Lung (tissue), 11 donors: ENCODE measurements at regions not wholly inside any gene's neighbourhood (a gene's known extent, or its start where the extent isn't known, plus 50 kb on each side); places are given as distances from the start of the nearest gene placed in this dataset.
A peak's percentile ranks its signal among the peaks of the same experiment; 100 is the strongest.

Source experiments
- ATAC-seq: fragments of 200-7000 bp; cut with Tn5 transposase; one replicate; pipeline ENCODE4 v1.9.1; 2020; ENCODE audit warnings: moderate number of reproducible peaks; ENCODE audit not compliant: insufficient read depth, low FRiP score
- DNase-seq, 3 donors: peaks; one replicate each; pipeline ENCODE4 v3.0.0-alpha.2; 2013 to 2017
- H3K27ac ChIP-seq, 2 donors: one replicate each; pipeline ENCODE4 v1.5.1; 2013; ENCODE audit warnings: mild to moderate bottlenecking in 2 of 2, moderate library complexity in 2 of 2, control low read depth in 1 of 2, inconsistent platforms in 1 of 2, low read depth in 1 of 2, low read length in 1 of 2
- H3K27me3 ChIP-seq, 3 donors: one replicate each; pipeline ENCODE4 v1.5.1; 2013; ENCODE audit warnings: low read length in 2 of 3; ENCODE audit not compliant: control insufficient read depth in 3 of 3, insufficient read depth in 3 of 3
- H3K36me3 ChIP-seq, 4 donors: one replicate each; pipeline ENCODE4 v1.5.1; 2013; ENCODE audit warnings: low read length in 4 of 4, mild to moderate bottlenecking in 1 of 4, moderate library complexity in 1 of 4; ENCODE audit not compliant: control insufficient read depth in 4 of 4, insufficient read depth in 4 of 4
- H3K4me1 ChIP-seq, 5 donors: one replicate each; pipeline ENCODE4 v1.5.1; 2013; ENCODE audit warnings: low read length in 5 of 5, mild to moderate bottlenecking in 2 of 5, moderate library complexity in 1 of 5; ENCODE audit not compliant: control insufficient read depth in 5 of 5, insufficient read depth in 5 of 5
- H3K4me3 ChIP-seq: one replicate; pipeline ENCODE4 v1.5.1; 2013; ENCODE audit warnings: mild to moderate bottlenecking, control low read depth, moderate library complexity
- H3K9ac ChIP-seq, 2 donors: one replicate each; pipeline ENCODE4 v1.5.1; 2013; ENCODE audit warnings: low read length in 2 of 2, control low read depth in 1 of 2; ENCODE audit not compliant: insufficient read depth in 1 of 2
- H3K9me3 ChIP-seq, 4 donors: one replicate each; pipeline ENCODE4 v1.5.1; 2013; ENCODE audit warnings: low read length in 3 of 4, mild to moderate bottlenecking in 1 of 4, moderate library complexity in 1 of 4; ENCODE audit not compliant: control insufficient read depth in 4 of 4, insufficient read depth in 3 of 4
- CTCF ChIP-seq: IDR thresholded peaks from 2 replicates; pipeline ENCODE4 v1.5.1; 2012; ENCODE audit warnings: mild to moderate bottlenecking; ENCODE audit errors: control extremely low read depth, extremely low read depth
- WGBS, 2 donors: extraction: QIAGEN DNeasy Blood & Tissue Kit; methylation state at CpG; one replicate each; pipeline ENCODE4 v1.1.7; 2013; 5-methylcytosine and 5-hydroxymethylcytosine counted together
- donor health status: control.
- donor health status: control.
- donor health status: Bipolar disorder and iron deficiency.
- donor health status: healthy.
- donor health status: DM: yes; HTN: yes; CAD: no.

GRCh38 chrX:16023790-16024734, 99.3 kb upstream of the GRPR start:
- ATAC-seq (peak; percentile 2), DNase-seq (no peak)
- H3K36me3 ChIP-seq: no peaks in the 10 kb centered on the region
- peaks cover 0 to 8% (median 0%) of the 10 kb centered on the region in 5 donors for H3K4me1 ChIP-seq
- WGBS, 2 donors: 55 to 57% methylated on average over 9 of the region's 9 CpGs
- peaks cover 0 to 35% (median 29%) of the 10 kb centered on the region in 3 donors for H3K27me3 ChIP-seq
- no peak overlapping the region for H3K9ac ChIP-seq
- H3K4me3 ChIP-seq: no peak overlapping the region
- H3K27ac ChIP-seq: no peak overlapping the region
- no peaks in the 10 kb centered on the region for H3K9me3 ChIP-seq
- no peak for TF ChIP-seq CTCF

GRCh38 chrX:16022580-16023200, 100.7 kb upstream of the GRPR start:
- no peak overlapping the region for H3K4me3 ChIP-seq
- H3K27me3 ChIP-seq: peaks cover 0 to 43% (median 34%) of the 10 kb centered on the region in 3 donors
- H3K9ac ChIP-seq: no peak overlapping the region
- TF ChIP-seq CTCF: no peak
- no peak overlapping the region for H3K27ac ChIP-seq
- DNase-seq (peak in 2 of 3 donors; percentile 56 to 71), ATAC-seq (no peak)
- WGBS, 2 donors: 63 to 82% methylated on average over 1 of the region's 1 CpG
- H3K9me3 ChIP-seq: no peaks in the 10 kb centered on the region
- H3K36me3 ChIP-seq: no peaks in the 10 kb centered on the region
- H3K4me1 ChIP-seq: peaks cover 0 to 8% (median 0%) of the 10 kb centered on the region in 5 donors

GRCh38 chrX:16018291-16018690, 105.1 kb upstream of the GRPR start:
- no peak for DNase-seq

More at GRCh38 chrX:16018291-16018690, 105.1 kb upstream of the GRPR start:
- no peaks in the 10 kb centered on the region for H3K9me3 ChIP-seq
- no peak overlapping the region for H3K9ac ChIP-seq
- H3K4me1 ChIP-seq: peaks cover 0 to 8% (median 0%) of the 10 kb centered on the region in 5 donors
- no peak overlapping the region for H3K27ac ChIP-seq
- no peak overlapping the region for H3K4me3 ChIP-seq
- no peak for TF ChIP-seq CTCF
- no peaks in the 10 kb centered on the region for H3K36me3 ChIP-seq
- peaks cover 0 to 53% (median 37%) of the 10 kb centered on the region in 3 donors for H3K27me3 ChIP-seq
- no peak for ATAC-seq
